Natural killer cell (primary cell): ENCODE measurements at regions not wholly inside any gene's neighbourhood (a gene's known extent, or its start where the extent isn't known, plus 50 kb on each side); places are given as distances from the start of the nearest gene placed in this dataset.

Source experiments
- ATAC-seq, 3 donors: fragments of 150-1000 bp in 2 of 3; fragments of 200-7000 bp in 1 of 3; cut with Tn5 transposase; 1 replicate in 1 of 3; 2 replicates in 2 of 3; pipeline ENCODE4 v1.10.0; 2021; ENCODE audit warnings: mild to moderate bottlenecking in 2 of 3, moderate library complexity in 2 of 3
- DNase-seq, 2 donors: peaks; one replicate each; pipeline versions ENCODE4 v3.0.0 to v3.0.0-alpha.2; 2013 to 2021; ENCODE audit warnings: mixed read lengths in 1 of 2
- H3K27ac ChIP-seq: one replicate; pipeline ENCODE4 v1.5.1; 2013; ENCODE audit warnings: mild to moderate bottlenecking, low read length
- H3K27me3 ChIP-seq: one replicate; pipeline ENCODE4 v1.6.1; 2013; ENCODE audit warnings: low read length; ENCODE audit not compliant: control insufficient read depth, insufficient read depth
- H3K36me3 ChIP-seq: one replicate; pipeline ENCODE4 v1.6.1; 2013; ENCODE audit warnings: low read length; ENCODE audit not compliant: control insufficient read depth, insufficient read depth
- H3K4me1 ChIP-seq: one replicate; pipeline ENCODE4 v1.6.1; 2013; ENCODE audit warnings: low read length; ENCODE audit not compliant: control insufficient read depth, insufficient read depth
- H3K4me3 ChIP-seq: one replicate; pipeline ENCODE4 v1.5.1; 2013; ENCODE audit warnings: low read length
- H3K9me3 ChIP-seq: one replicate; pipeline ENCODE4 v1.6.1; 2013; ENCODE audit warnings: low read length; ENCODE audit not compliant: control insufficient read depth, insufficient read depth
- H3K27ac Mint-ChIP-seq, 2 donors: one replicate each; pipeline ENCODE4 v1.8.0; 2022; ENCODE audit warnings: mild to moderate bottlenecking in 2 of 2, mixed read lengths in 2 of 2, moderate library complexity in 1 of 2
- H3K27me3 Mint-ChIP-seq, 2 donors: one replicate each; pipeline ENCODE4 v1.8.0; 2022; ENCODE audit warnings: low read depth in 2 of 2, mixed read lengths in 2 of 2
- H3K36me3 Mint-ChIP-seq: one replicate; pipeline ENCODE4 v1.8.0; 2022; ENCODE audit warnings: mixed read lengths
- H3K4me1 Mint-ChIP-seq, 2 donors: one replicate each; pipeline ENCODE4 v1.8.0; 2022; ENCODE audit warnings: mixed read lengths in 2 of 2
- H3K4me3 Mint-ChIP-seq: one replicate; pipeline ENCODE4 v1.8.0; 2022; ENCODE audit warnings: mild to moderate bottlenecking, moderate library complexity, mixed read lengths
- H3K9me3 Mint-ChIP-seq, 2 donors: one replicate each; pipeline ENCODE4 v1.8.0; 2022; ENCODE audit warnings: mixed read lengths in 2 of 2
- CTCF ChIP-seq: fragments of 200-600 bp; IDR thresholded peaks from one replicate; pipeline ENCODE4 v1.8.0; 2022; ENCODE audit warnings: antibody characterized with exemption
- WGBS: methylation state at CpG from one replicate; pipeline ENCODE4 v1.1.7; 2013; ENCODE audit warnings: missing lambda C conversion rate; ENCODE audit not compliant: insufficient coverage; 5-methylcytosine and 5-hydroxymethylcytosine counted together
- intact Hi-C: fragments of 100-400 bp; cut with micrococcal nuclease; formaldehyde crosslinking; loops from one replicate; pipeline ENCODE4 v1.14.2; 2022

- no peaks in the 10 kb centered on the region for H3K9me3 ChIP-seq
- H3K27me3 Mint-ChIP-seq = no peaks in the 10 kb centered on the region
- H3K4me3 ChIP-seq = no peak overlapping the region
- H3K36me3 Mint-ChIP-seq = no peaks in the 10 kb centered on the region
- ATAC-seq (no peak), DNase-seq (no peak)
- no peaks in the 10 kb centered on the region for H3K4me1 ChIP-seq
- H3K9me3 Mint-ChIP-seq = peaks cover 0 to 4% of the 10 kb centered on the region in 2 donors
- no peaks in the 10 kb centered on the region for H3K4me1 Mint-ChIP-seq
- intact Hi-C loops = no loop called here
- no peaks in the 10 kb centered on the region for H3K27me3 ChIP-seq
- no peak overlapping the region for H3K4me3 Mint-ChIP-seq
- H3K27ac ChIP-seq = no peak overlapping the region
- WGBS = 85% methylated on average over 7 of the region's 7 CpGs
- H3K36me3 ChIP-seq = no peaks in the 10 kb centered on the region
- H3K27ac Mint-ChIP-seq = no peak overlapping the region
- no peak for TF ChIP-seq CTCF
Observed at GRCh38 chr6:91164105-91164504, 577.2 kb upstream of the MAP3K7 start.

- H3K36me3 Mint-ChIP-seq = no peaks in the 10 kb centered on the region
- intact Hi-C loops = no loop called here
- no peak overlapping the region for H3K27ac ChIP-seq
- H3K27me3 ChIP-seq = no peaks in the 10 kb centered on the region
- no peaks in the 10 kb centered on the region for H3K4me1 Mint-ChIP-seq
- ATAC-seq (no peak), DNase-seq (no peak)
- no peak overlapping the region for H3K4me3 Mint-ChIP-seq
- H3K36me3 ChIP-seq = no peaks in the 10 kb centered on the region
- peaks cover 0 to 4% of the 10 kb centered on the region in 2 donors for H3K9me3 Mint-ChIP-seq
- no peaks in the 10 kb centered on the region for H3K9me3 ChIP-seq
- H3K27ac Mint-ChIP-seq = no peak overlapping the region
- no peaks in the 10 kb centered on the region for H3K4me1 ChIP-seq
- 64% methylated on average over 7 of the region's 7 CpGs for WGBS
- no peaks in the 10 kb centered on the region for H3K27me3 Mint-ChIP-seq
- no peak overlapping the region for H3K4me3 ChIP-seq
- TF ChIP-seq CTCF = no peak
Observed at GRCh38 chr6:91161246-91161645, 574.4 kb upstream of the MAP3K7 start.

- no peak overlapping the region for H3K27ac Mint-ChIP-seq
- Histone ChIP-seq H3K4me3 (no peak overlapping the region), H3K27me3 (no peaks in the 10 kb centered on the region), H3K27ac (no peak overlapping the region), H3K4me1 (no peaks in the 10 kb centered on the region), H3K9me3 (no peaks in the 10 kb centered on the region), H3K36me3 (no peaks in the 10 kb centered on the region)
- DNase-seq = no peak
- no peak for ATAC-seq
- no peaks in the 10 kb centered on the region for H3K9me3 Mint-ChIP-seq
- 18% methylated on average over 5 of the region's 5 CpGs for WGBS
- no peaks in the 10 kb centered on the region for H3K36me3 Mint-ChIP-seq
- H3K27me3 Mint-ChIP-seq = no peaks in the 10 kb centered on the region
- no peak overlapping the region for H3K4me3 Mint-ChIP-seq
- intact Hi-C loops = no loop called here
- TF ChIP-seq CTCF = no peak
- no peaks in the 10 kb centered on the region for H3K4me1 Mint-ChIP-seq
Observed at GRCh38 chr6:91155129-91155785, 568.4 kb upstream of the MAP3K7 start.

- ATAC-seq (no peak), DNase-seq (no peak)
- no peaks in the 10 kb centered on the region for H3K4me1 Mint-ChIP-seq
- H3K4me1 ChIP-seq = no peaks in the 10 kb centered on the region
- H3K27me3 Mint-ChIP-seq = no peaks in the 10 kb centered on the region
- peaks cover 0 to 2% of the 10 kb centered on the region in 2 donors for H3K9me3 Mint-ChIP-seq
- H3K27ac ChIP-seq = no peak overlapping the region
- H3K27ac Mint-ChIP-seq = no peak overlapping the region
- H3K36me3 ChIP-seq = no peaks in the 10 kb centered on the region
- no peaks in the 10 kb centered on the region for H3K9me3 ChIP-seq
- no peak overlapping the region for H3K4me3 Mint-ChIP-seq
- H3K4me3 ChIP-seq = no peak overlapping the region
- intact Hi-C loops = no loop called here
- no peaks in the 10 kb centered on the region for H3K27me3 ChIP-seq
- H3K36me3 Mint-ChIP-seq = no peaks in the 10 kb centered on the region
- no peak for TF ChIP-seq CTCF
- 70% methylated on average over 5 of the region's 5 CpGs for WGBS
Observed at GRCh38 chr6:91152824-91153223, 566.0 kb upstream of the MAP3K7 start.
